ENCODE measurements at regions not wholly inside any gene's neighbourhood (a gene's known extent, or its start where the extent isn't known, plus 50 kb on each side); places are given as distances from the start of the nearest gene placed in this dataset.
A peak's percentile ranks its signal among the peaks of the same experiment; 100 is the strongest.

DNA sequence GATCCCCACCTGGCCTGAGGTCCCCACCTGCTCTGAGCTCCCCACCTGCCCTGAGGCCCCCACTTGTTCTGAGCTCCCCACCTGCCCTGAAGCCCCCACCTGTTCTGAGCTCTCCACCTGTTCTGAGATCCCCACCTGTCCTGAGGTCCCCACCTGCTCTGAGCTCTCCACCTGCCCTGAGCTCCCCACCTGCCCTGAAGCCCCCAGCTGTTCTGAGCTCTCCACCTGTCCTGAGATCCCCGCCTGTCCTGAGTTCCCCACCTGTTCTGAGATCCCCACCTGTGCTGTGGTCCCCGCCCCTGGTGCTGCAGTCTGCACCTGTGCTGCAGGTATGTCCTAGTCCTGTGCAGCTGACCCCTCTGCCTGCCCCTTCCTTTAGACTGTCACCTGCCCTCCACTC is 561.6 kb downstream of the TCERG1L start:
- H3K9me3 ChIP-seq, result no peaks in the 10 kb centered on the region
- H3K27me3 ChIP-seq, result no peaks in the 10 kb centered on the region
- no peak overlapping the region for H3K27ac ChIP-seq
- H3K4me3 ChIP-seq, result no peak overlapping the region
- TF ChIP-seq EP300 (IDR thresholded peaks at IDR 0.05), result no peak
- TF ChIP-seq POLR2A (IDR thresholded peaks at IDR 0.05), result no peak
- TF ChIP-seq POLR2AphosphoS5 (IDR thresholded peaks at IDR 0.05), result no peak
- TF ChIP-seq, protein P1, sequence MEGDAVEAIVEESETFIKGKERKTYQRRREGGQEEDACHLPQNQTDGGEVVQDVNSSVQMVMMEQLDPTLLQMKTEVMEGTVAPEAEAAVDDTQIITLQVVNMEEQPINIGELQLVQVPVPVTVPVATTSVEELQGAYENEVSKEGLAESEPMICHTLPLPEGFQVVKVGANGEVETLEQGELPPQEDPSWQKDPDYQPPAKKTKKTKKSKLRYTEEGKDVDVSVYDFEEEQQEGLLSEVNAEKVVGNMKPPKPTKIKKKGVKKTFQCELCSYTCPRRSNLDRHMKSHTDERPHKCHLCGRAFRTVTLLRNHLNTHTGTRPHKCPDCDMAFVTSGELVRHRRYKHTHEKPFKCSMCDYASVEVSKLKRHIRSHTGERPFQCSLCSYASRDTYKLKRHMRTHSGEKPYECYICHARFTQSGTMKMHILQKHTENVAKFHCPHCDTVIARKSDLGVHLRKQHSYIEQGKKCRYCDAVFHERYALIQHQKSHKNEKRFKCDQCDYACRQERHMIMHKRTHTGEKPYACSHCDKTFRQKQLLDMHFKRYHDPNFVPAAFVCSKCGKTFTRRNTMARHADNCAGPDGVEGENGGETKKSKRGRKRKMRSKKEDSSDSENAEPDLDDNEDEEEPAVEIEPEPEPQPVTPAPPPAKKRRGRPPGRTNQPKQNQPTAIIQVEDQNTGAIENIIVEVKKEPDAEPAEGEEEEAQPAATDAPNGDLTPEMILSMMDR (IDR thresholded peaks at IDR 0.05), result no peak
- DNase-seq (no peak), ATAC-seq (ENCODE audit: low FRiP score in 2 of 2) (no peak)
- WGBS, 2 donors, result 0% methylated on average over 2 of the region's 2 CpGs
- H3K36me3 ChIP-seq, result no peaks in the 10 kb centered on the region
- H3K4me1 ChIP-seq, result no peaks in the 10 kb centered on the region

DNA sequence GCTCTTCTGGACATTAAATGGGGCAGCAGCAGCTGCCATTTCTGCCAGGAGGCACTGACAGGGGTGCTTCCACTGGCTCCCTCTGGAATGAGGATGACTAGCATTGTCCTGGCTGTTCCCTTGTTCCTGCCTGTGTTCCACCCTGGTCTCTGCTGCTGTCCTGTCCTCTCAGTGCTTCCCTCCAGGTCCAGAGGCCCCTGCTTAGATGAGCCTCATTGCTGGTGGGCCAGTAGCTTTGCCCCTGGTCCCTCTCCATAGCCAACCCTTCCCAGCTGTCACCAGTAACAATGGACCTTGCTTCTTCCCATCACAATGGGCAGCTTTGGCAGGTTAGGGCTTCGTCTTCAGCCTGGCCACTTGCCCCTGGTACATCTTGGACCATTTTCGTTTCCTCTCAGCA is 561.1 kb downstream of the TCERG1L start:
- no peaks in the 10 kb centered on the region for H3K4me1 ChIP-seq
- no peak for DNase-seq
- WGBS, 2 donors, result 48 to 51% methylated on average over 2 of the region's 2 CpGs
- no peak overlapping the region for H3K27ac ChIP-seq
- TF ChIP-seq, protein P1 (IDR thresholded peaks at IDR 0.05), result no peak
- TF ChIP-seq POLR2AphosphoS5 (IDR thresholded peaks at IDR 0.05), result no peak
- TF ChIP-seq EP300 (IDR thresholded peaks at IDR 0.05), result no peak
- TF ChIP-seq POLR2A (IDR thresholded peaks at IDR 0.05), result no peak
- no peaks in the 10 kb centered on the region for H3K36me3 ChIP-seq
- no peak for ATAC-seq (ENCODE audit: low FRiP score in 2 of 2)
- H3K27me3 ChIP-seq, result no peaks in the 10 kb centered on the region
- H3K4me3 ChIP-seq, result no peak overlapping the region
- no peaks in the 10 kb centered on the region for H3K9me3 ChIP-seq

DNA sequence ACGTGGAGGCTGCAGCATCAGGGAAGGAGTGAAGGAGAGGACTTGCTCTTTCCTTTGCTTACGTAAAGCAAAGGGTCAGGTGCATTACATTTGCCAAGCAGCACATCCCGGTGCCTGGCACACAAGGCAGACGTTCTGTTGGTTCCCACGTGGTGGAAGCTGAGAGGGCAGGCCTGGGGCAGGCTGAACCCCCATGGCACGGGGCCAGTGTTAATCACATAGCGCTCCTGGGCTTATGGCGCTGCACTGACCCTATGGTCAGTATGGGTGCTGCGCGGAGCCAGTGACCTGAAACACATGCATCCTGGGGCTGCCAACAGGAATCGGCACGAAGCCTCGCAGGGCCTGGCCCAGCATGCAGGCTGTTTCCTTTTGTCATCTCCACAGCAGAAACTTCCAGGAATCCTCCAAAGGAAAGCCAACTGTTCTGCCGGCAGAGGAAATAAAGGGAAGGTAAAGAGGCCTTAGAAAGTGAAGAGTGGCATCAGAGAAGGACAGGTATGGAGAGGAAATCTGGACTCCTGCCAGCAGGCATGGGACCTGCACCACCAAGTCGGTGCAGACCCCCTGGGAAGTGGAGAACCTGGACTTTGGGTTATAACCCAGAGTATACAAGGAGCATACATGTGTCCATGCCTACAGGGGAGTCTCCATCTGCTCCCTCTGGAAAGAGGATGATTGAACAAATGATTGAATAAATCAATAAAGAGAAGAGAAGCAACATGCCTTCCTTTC is 560.2 kb downstream of the TCERG1L start:
- Histone ChIP-seq H3K27ac (no peak overlapping the region), H3K27me3 (no peaks in the 10 kb centered on the region), H3K36me3 (no peaks in the 10 kb centered on the region), H3K4me3 (no peak overlapping the region), H3K9me3 (no peaks in the 10 kb centered on the region), H3K4me1 (no peaks in the 10 kb centered on the region)
- WGBS, 2 donors, result 80 to 87% methylated on average over 15 of the region's 15 CpGs
- DNase-seq (peak in 1 of 2 donors; percentile 18), ATAC-seq (ENCODE audit: low FRiP score in 2 of 2) (peak in 1 of 2 donors; percentile 47)
- TF ChIP-seq POLR2A (IDR thresholded peaks at IDR 0.05) (no peak), EP300 (IDR thresholded peaks at IDR 0.05) (no peak), POLR2AphosphoS5 (IDR thresholded peaks at IDR 0.05) (no peak)
- TF ChIP-seq, protein P1 (IDR thresholded peaks at IDR 0.05), result no peak

DNA sequence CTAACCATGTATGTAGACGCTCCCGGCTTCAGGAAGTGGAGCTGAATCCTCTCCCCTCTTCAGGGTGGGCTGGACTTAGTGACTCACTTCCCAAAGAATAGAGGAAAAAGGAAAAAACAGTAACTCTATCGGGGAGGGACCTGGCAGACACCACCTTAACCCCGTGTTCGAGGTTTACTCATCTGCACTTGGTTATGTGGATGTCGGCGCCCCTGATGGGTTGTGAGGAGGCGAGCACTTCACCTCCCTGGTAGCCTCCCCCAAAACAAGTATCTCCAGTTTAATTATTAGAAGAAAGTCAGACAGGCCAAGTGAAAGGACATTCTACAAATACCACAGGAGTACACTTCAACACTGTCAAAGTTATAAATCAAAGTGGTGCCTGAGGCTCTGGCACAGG is 559.7 kb downstream of the TCERG1L start:
- H3K4me1 ChIP-seq, result no peaks in the 10 kb centered on the region
- no peaks in the 10 kb centered on the region for H3K9me3 ChIP-seq
- TF ChIP-seq POLR2AphosphoS5 (IDR thresholded peaks at IDR 0.05) (no peak), POLR2A (IDR thresholded peaks at IDR 0.05) (no peak), EP300 (IDR thresholded peaks at IDR 0.05) (no peak)
- TF ChIP-seq, protein P1 (IDR thresholded peaks at IDR 0.05), result no peak
- DNase-seq (peak in 1 of 2 donors; percentile 13), ATAC-seq (ENCODE audit: low FRiP score in 2 of 2) (no peak)
- no peak overlapping the region for H3K4me3 ChIP-seq
- no peak overlapping the region for H3K27ac ChIP-seq
- 56 to 59% methylated on average over 8 of the region's 8 CpGs for WGBS, 2 donors
- no peaks in the 10 kb centered on the region for H3K36me3 ChIP-seq
- H3K27me3 ChIP-seq, result no peaks in the 10 kb centered on the region

DNA sequence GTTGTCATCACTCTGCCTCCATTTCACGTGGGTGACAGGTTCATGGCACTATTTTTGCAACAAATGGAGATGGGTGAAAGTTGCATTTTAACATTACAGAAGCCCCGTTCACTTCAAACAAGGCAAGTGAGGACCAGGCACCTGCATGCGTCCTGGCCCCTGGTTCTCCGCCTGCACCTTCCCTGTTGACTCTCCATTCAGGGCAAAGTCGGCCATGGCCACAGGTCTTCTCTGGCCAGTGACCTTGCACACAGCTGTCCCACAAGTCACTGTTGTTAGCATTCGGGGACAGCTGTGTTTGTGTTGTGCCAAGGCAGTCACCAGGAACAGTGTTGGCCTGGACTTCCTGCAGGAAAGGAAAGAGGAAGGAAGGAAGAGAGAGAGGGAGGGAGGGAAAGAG is 554.9 kb downstream of the TCERG1L start:
- H3K36me3 ChIP-seq, result no peaks in the 10 kb centered on the region
- no peaks in the 10 kb centered on the region for H3K9me3 ChIP-seq
- DNase-seq (peak in 1 of 2 donors; percentile 11), ATAC-seq (ENCODE audit: low FRiP score in 2 of 2) (no peak)
- H3K27me3 ChIP-seq, result no peaks in the 10 kb centered on the region
- 79 to 86% methylated on average over 6 of the region's 6 CpGs for WGBS, 2 donors
- H3K4me1 ChIP-seq, result no peaks in the 10 kb centered on the region
- no peak overlapping the region for H3K27ac ChIP-seq
- TF ChIP-seq, protein P1 (IDR thresholded peaks at IDR 0.05), result no peak
- TF ChIP-seq POLR2A (IDR thresholded peaks at IDR 0.05), result no peak
- no peak for TF ChIP-seq EP300 (IDR thresholded peaks at IDR 0.05)
- TF ChIP-seq POLR2AphosphoS5 (IDR thresholded peaks at IDR 0.05), result no peak
- H3K4me3 ChIP-seq, result no peak overlapping the region
